HEK293T (cell line): ENCODE measurements at regions not wholly inside any gene's neighbourhood (a gene's known extent, or its start where the extent isn't known, plus 50 kb on each side); places are given as distances from the start of the nearest gene placed in this dataset.

Experiments used
- FOXK2 ChIP-seq: fragments of 450-650 bp; IDR thresholded peaks from 2 replicates; pipeline ENCODE4 v1.6.1; 2016; ENCODE audit warnings: mild to moderate bottlenecking
- FOXM1 ChIP-seq: fragments of 450-650 bp; IDR thresholded peaks from 2 replicates; pipeline ENCODE4 v1.6.1; 2017; ENCODE audit warnings: mild to moderate bottlenecking, borderline replicate concordance
- NFRKB ChIP-seq: fragments of 450-650 bp; IDR thresholded peaks from 2 replicates; pipeline ENCODE4 v1.6.1; 2016; ENCODE audit warnings: mild to moderate bottlenecking, moderate library complexity
- SUZ12 ChIP-seq: fragments of 450-650 bp; IDR thresholded peaks from 2 replicates; pipeline ENCODE4 v1.6.1; 2016; ENCODE audit warnings: mild to moderate bottlenecking

GRCh38 chr1:216846339-216846738, 123.1 kb upstream of the ESRRG start:
- TF ChIP-seq NFRKB (no peak), SUZ12 (no peak), FOXM1 (no peak), FOXK2 (no peak)
